ENCODE measurements at regions not wholly inside any gene's neighbourhood (a gene's known extent, or its start where the extent isn't known, plus 50 kb on each side); places are given as distances from the start of the nearest gene placed in this dataset.

- TF ChIP-seq CTCF (conservative IDR thresholded peaks at IDR 0.05; ENCODE audit: low read depth, low read length), result no peak
- no peak for TF ChIP-seq EZH2 (IDR thresholded peaks at IDR 0.05; ENCODE audit: borderline replicate concordance, low read depth, low read length, poor library complexity, severe bottlenecking)
These were observed 1396.5 kb upstream of the AGA start for GRCh38 chr4:178838776-178839175.
